ENCODE measurements at regions not wholly inside any gene's neighbourhood (a gene's known extent, or its start where the extent isn't known, plus 50 kb on each side); places are given as distances from the start of the nearest gene placed in this dataset.

GRCh38 chr1:182147136-182147820 lies 85.8 kb upstream of the ZNF648 start:
- peaks cover 21% of the 10 kb centered on the region for H3K4me1 ChIP-seq (ENCODE audit: control insufficient read depth, insufficient read depth, low read length)
- no peaks in the 10 kb centered on the region for H3K27me3 ChIP-seq (ENCODE audit: control insufficient read depth, insufficient read depth, low read length)
- H3K4me3 ChIP-seq (ENCODE audit: low read length) = no peak overlapping the region
- no peaks in the 10 kb centered on the region for H3K36me3 ChIP-seq (ENCODE audit: control insufficient read depth, insufficient read depth, low read length)
- no peak overlapping the region for H3K9ac ChIP-seq (ENCODE audit: low read length)
- no peak overlapping the region for H3K27ac ChIP-seq (ENCODE audit: low read depth, low read length)

- Histone ChIP-seq H3K9ac (ENCODE audit: low read length) (no peak overlapping the region), H3K27ac (ENCODE audit: low read depth, low read length) (no peak overlapping the region), H3K4me3 (ENCODE audit: low read length) (no peak overlapping the region), H3K36me3 (ENCODE audit: control insufficient read depth, insufficient read depth, low read length) (no peaks in the 10 kb centered on the region), H3K4me1 (ENCODE audit: control insufficient read depth, insufficient read depth, low read length) (peaks cover 21% of the 10 kb centered on the region), H3K27me3 (ENCODE audit: control insufficient read depth, insufficient read depth, low read length) (no peaks in the 10 kb centered on the region)
Measured at GRCh38 chr1:182146286-182146685, 84.8 kb upstream of the ZNF648 start.

- Histone ChIP-seq H3K4me1 (ENCODE audit: control insufficient read depth, insufficient read depth, low read length) (peaks cover 21% of the 10 kb centered on the region), H3K9ac (ENCODE audit: low read length) (no peak overlapping the region), H3K4me3 (ENCODE audit: low read length) (no peak overlapping the region), H3K27me3 (ENCODE audit: control insufficient read depth, insufficient read depth, low read length) (no peaks in the 10 kb centered on the region), H3K27ac (ENCODE audit: low read depth, low read length) (peak overlapping the region; percentile 82), H3K36me3 (ENCODE audit: control insufficient read depth, insufficient read depth, low read length) (no peaks in the 10 kb centered on the region)
Measured at GRCh38 chr1:182145441-182145840, 83.9 kb upstream of the ZNF648 start.

GRCh38 chr1:182144646-182145030 lies 83.1 kb upstream of the ZNF648 start:
- peak overlapping the region; percentile 82 for H3K27ac ChIP-seq (ENCODE audit: low read depth, low read length)
- no peaks in the 10 kb centered on the region for H3K27me3 ChIP-seq (ENCODE audit: control insufficient read depth, insufficient read depth, low read length)
- peaks cover 21% of the 10 kb centered on the region for H3K4me1 ChIP-seq (ENCODE audit: control insufficient read depth, insufficient read depth, low read length)
- no peak overlapping the region for H3K9ac ChIP-seq (ENCODE audit: low read length)
- H3K4me3 ChIP-seq (ENCODE audit: low read length) = no peak overlapping the region
- H3K36me3 ChIP-seq (ENCODE audit: control insufficient read depth, insufficient read depth, low read length) = no peaks in the 10 kb centered on the region

GRCh38 chr1:182143825-182144645 lies 82.5 kb upstream of the ZNF648 start:
- Histone ChIP-seq H3K27me3 (ENCODE audit: control insufficient read depth, insufficient read depth, low read length) (no peaks in the 10 kb centered on the region), H3K36me3 (ENCODE audit: control insufficient read depth, insufficient read depth, low read length) (no peaks in the 10 kb centered on the region), H3K9ac (ENCODE audit: low read length) (peak overlapping the region; percentile 14), H3K27ac (ENCODE audit: low read depth, low read length) (peak overlapping the region; percentile 82), H3K4me3 (ENCODE audit: low read length) (no peak overlapping the region), H3K4me1 (ENCODE audit: control insufficient read depth, insufficient read depth, low read length) (peaks cover 21% of the 10 kb centered on the region)

- H3K4me1 ChIP-seq (ENCODE audit: control insufficient read depth, insufficient read depth, low read length) = peaks cover 21% of the 10 kb centered on the region
- H3K36me3 ChIP-seq (ENCODE audit: control insufficient read depth, insufficient read depth, low read length) = no peaks in the 10 kb centered on the region
- H3K27me3 ChIP-seq (ENCODE audit: control insufficient read depth, insufficient read depth, low read length) = no peaks in the 10 kb centered on the region
- no peak overlapping the region for H3K4me3 ChIP-seq (ENCODE audit: low read length)
- peak overlapping the region; percentile 82 for H3K27ac ChIP-seq (ENCODE audit: low read depth, low read length)
- H3K9ac ChIP-seq (ENCODE audit: low read length) = no peak overlapping the region
Measured at GRCh38 chr1:182143154-182143657, 81.7 kb upstream of the ZNF648 start.

- no peak overlapping the region for H3K27ac ChIP-seq (ENCODE audit: low read depth, low read length)
- no peak overlapping the region for H3K9ac ChIP-seq (ENCODE audit: low read length)
- H3K36me3 ChIP-seq (ENCODE audit: control insufficient read depth, insufficient read depth, low read length) = no peaks in the 10 kb centered on the region
- H3K27me3 ChIP-seq (ENCODE audit: control insufficient read depth, insufficient read depth, low read length) = no peaks in the 10 kb centered on the region
- peaks cover 21% of the 10 kb centered on the region for H3K4me1 ChIP-seq (ENCODE audit: control insufficient read depth, insufficient read depth, low read length)
- H3K4me3 ChIP-seq (ENCODE audit: low read length) = no peak overlapping the region
Measured at GRCh38 chr1:182142621-182143020, 81.1 kb upstream of the ZNF648 start.

- no peak overlapping the region for H3K9ac ChIP-seq (ENCODE audit: low read length)
- peaks cover 21% of the 10 kb centered on the region for H3K4me1 ChIP-seq (ENCODE audit: control insufficient read depth, insufficient read depth, low read length)
- no peak overlapping the region for H3K27ac ChIP-seq (ENCODE audit: low read depth, low read length)
- no peaks in the 10 kb centered on the region for H3K36me3 ChIP-seq (ENCODE audit: control insufficient read depth, insufficient read depth, low read length)
- no peaks in the 10 kb centered on the region for H3K27me3 ChIP-seq (ENCODE audit: control insufficient read depth, insufficient read depth, low read length)
- H3K4me3 ChIP-seq (ENCODE audit: low read length) = no peak overlapping the region
Measured at GRCh38 chr1:182141040-182141439, 79.5 kb upstream of the ZNF648 start.

- H3K36me3 ChIP-seq (ENCODE audit: control insufficient read depth, insufficient read depth, low read length) = no peaks in the 10 kb centered on the region
- no peak overlapping the region for H3K9ac ChIP-seq (ENCODE audit: low read length)
- peaks cover 11% of the 10 kb centered on the region for H3K4me1 ChIP-seq (ENCODE audit: control insufficient read depth, insufficient read depth, low read length)
- no peaks in the 10 kb centered on the region for H3K27me3 ChIP-seq (ENCODE audit: control insufficient read depth, insufficient read depth, low read length)
- H3K27ac ChIP-seq (ENCODE audit: low read depth, low read length) = no peak overlapping the region
- H3K4me3 ChIP-seq (ENCODE audit: low read length) = no peak overlapping the region
Measured at GRCh38 chr1:182139496-182139895, 78.0 kb upstream of the ZNF648 start.

- Histone ChIP-seq H3K4me1 (ENCODE audit: control insufficient read depth, insufficient read depth, low read length) (no peaks in the 10 kb centered on the region), H3K27me3 (ENCODE audit: control insufficient read depth, insufficient read depth, low read length) (no peaks in the 10 kb centered on the region), H3K36me3 (ENCODE audit: control insufficient read depth, insufficient read depth, low read length) (no peaks in the 10 kb centered on the region), H3K4me3 (ENCODE audit: low read length) (no peak overlapping the region), H3K27ac (ENCODE audit: low read depth, low read length) (no peak overlapping the region), H3K9ac (ENCODE audit: low read length) (no peak overlapping the region)
Measured at GRCh38 chr1:182137546-182137945, 76.0 kb upstream of the ZNF648 start.

GRCh38 chr1:182135946-182136345 lies 74.4 kb upstream of the ZNF648 start:
- Histone ChIP-seq H3K27me3 (ENCODE audit: control insufficient read depth, insufficient read depth, low read length) (no peaks in the 10 kb centered on the region), H3K9ac (ENCODE audit: low read length) (no peak overlapping the region), H3K27ac (ENCODE audit: low read depth, low read length) (no peak overlapping the region), H3K4me1 (ENCODE audit: control insufficient read depth, insufficient read depth, low read length) (no peaks in the 10 kb centered on the region), H3K36me3 (ENCODE audit: control insufficient read depth, insufficient read depth, low read length) (no peaks in the 10 kb centered on the region), H3K4me3 (ENCODE audit: low read length) (no peak overlapping the region)

- Histone ChIP-seq H3K36me3 (ENCODE audit: control insufficient read depth, insufficient read depth, low read length) (no peaks in the 10 kb centered on the region), H3K4me3 (ENCODE audit: low read length) (no peak overlapping the region), H3K27me3 (ENCODE audit: control insufficient read depth, insufficient read depth, low read length) (no peaks in the 10 kb centered on the region), H3K4me1 (ENCODE audit: control insufficient read depth, insufficient read depth, low read length) (no peaks in the 10 kb centered on the region), H3K27ac (ENCODE audit: low read depth, low read length) (no peak overlapping the region), H3K9ac (ENCODE audit: low read length) (no peak overlapping the region)
Measured at GRCh38 chr1:182134257-182134656, 72.7 kb upstream of the ZNF648 start.
